ENCODE measurements at regions not wholly inside any gene's neighbourhood (a gene's known extent, or its start where the extent isn't known, plus 50 kb on each side); places are given as distances from the start of the nearest gene placed in this dataset.

GRCh38 chr3:124450366-124450765 is 279.9 kb upstream of the UMPS start:
- TF ChIP-seq CTCF (IDR thresholded peaks at IDR 0.05; ENCODE audit: low read length) (no peak), EZH2 (IDR thresholded peaks at IDR 0.05; ENCODE audit: borderline replicate concordance, low read length) (no peak)
